Sigmoid colon (tissue), 4 donors: ENCODE measurements at regions not wholly inside any gene's neighbourhood (a gene's known extent, or its start where the extent isn't known, plus 50 kb on each side); places are given as distances from the start of the nearest gene placed in this dataset.

Experiments
- CTCF ChIP-seq, 4 experiments: fragments of 450-650 bp in 3 of 4; fragments of 200-600 bp in 1 of 4; IDR thresholded peaks; one replicate each; pipeline ENCODE4 v1.5.1; 2016 to 2019; ENCODE audit warnings: antibody characterized with exemption in 4 of 4, mild to moderate bottlenecking in 3 of 4, moderate library complexity in 2 of 4
- EP300 ChIP-seq, 4 donors: sonication (generic); formaldehyde crosslinking; IDR thresholded peaks; one replicate each; pipeline ENCODE4 v1.6.1; 2017; ENCODE audit warnings: antibody characterized with exemption in 4 of 4
- POLR2A ChIP-seq, 2 donors: fragments of 450-650 bp; IDR thresholded peaks; one replicate each; pipeline ENCODE4 v1.6.1; 2016; ENCODE audit warnings: antibody characterized with exemption in 2 of 2, mild to moderate bottlenecking in 2 of 2, moderate library complexity in 2 of 2
- POLR2AphosphoS5 ChIP-seq, 4 donors: sonication (generic); formaldehyde crosslinking; IDR thresholded peaks; one replicate each; pipeline ENCODE4 v1.6.1; 2017; ENCODE audit warnings: antibody characterized with exemption in 4 of 4

GRCh38 chr15:47663101-47663500 lies 54.2 kb upstream of the SEMA6D start:
- no peak for TF ChIP-seq CTCF (IDR thresholded peaks at IDR 0.05)
- TF ChIP-seq EP300 (IDR thresholded peaks at IDR 0.05) = no peak
- no peak for TF ChIP-seq POLR2AphosphoS5 (IDR thresholded peaks at IDR 0.05)
- no peak for TF ChIP-seq POLR2A (IDR thresholded peaks at IDR 0.05)
